ENCODE measurements at regions not wholly inside any gene's neighbourhood (a gene's known extent, or its start where the extent isn't known, plus 50 kb on each side); places are given as distances from the start of the nearest gene placed in this dataset.
"Not testable (repeated sequence)": the region's sequence is repeated elsewhere in the genome, so short reads cannot be mapped to it uniquely, and the experiment has no call there.

DNA sequence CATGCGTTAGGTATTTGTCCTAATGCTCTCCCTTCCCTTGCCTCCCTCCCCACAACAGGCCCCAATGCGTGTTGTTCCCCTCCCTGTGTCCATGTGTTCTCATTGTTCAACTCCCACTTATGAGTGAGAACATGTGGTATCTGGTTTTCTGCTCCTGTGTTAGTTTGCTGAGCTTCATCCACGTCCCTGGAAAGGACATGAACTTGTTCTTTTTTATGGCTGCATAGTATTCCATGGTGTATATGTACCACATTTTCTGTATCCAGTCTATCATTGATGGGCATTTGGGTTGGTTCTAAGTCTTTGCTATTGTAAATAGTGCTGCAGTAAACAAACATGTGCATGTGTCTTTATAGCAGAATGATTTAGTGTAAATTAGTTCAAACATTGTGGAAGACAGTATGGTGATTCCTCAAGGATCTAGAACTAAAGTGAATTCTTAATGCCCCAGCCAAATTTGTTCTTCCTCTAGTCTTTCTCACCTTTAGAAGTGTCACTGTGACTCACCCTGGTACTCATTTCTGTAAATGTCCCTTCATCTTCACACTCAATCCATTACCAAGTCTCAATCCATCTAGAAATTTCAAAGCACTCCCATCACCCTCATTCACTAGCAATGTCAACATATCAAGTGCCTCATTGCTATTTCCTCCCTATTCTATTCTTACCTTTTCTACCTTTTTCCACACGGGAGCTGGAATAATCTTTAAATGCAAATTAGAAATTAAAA, 123.9 kb downstream of the MREG start:
- H3K4me1 ChIP-seq (ENCODE audit: control insufficient read depth, insufficient read depth, low read length); H3K4me3 ChIP-seq (ENCODE audit: low read depth in 2 of 2, low read length in 2 of 2); H3K9me3 ChIP-seq (ENCODE audit: control insufficient read depth, insufficient read depth, low read depth, low read length); CTCF ChIA-PET; ATAC-seq; H3K27ac ChIP-seq (ENCODE audit: low read length); H3K27me3 ChIP-seq (ENCODE audit: control insufficient read depth, insufficient read depth, low read length); DNase-seq (ENCODE audit: low read depth, low spot score); POLR2A ChIA-PET; H3K36me3 ChIP-seq (ENCODE audit: control insufficient read depth, insufficient read depth, low read length); intact Hi-C loops (cut with micrococcal nuclease; ENCODE audit: unreplicated experiment); in situ Hi-C loops (cut with HindIII; ENCODE audit: low pct_unique_long_range_greater_than_20kb, low sequenced_read_pairs); BruUV-seq (replicated peaks): not testable (repeated sequence)

DNA sequence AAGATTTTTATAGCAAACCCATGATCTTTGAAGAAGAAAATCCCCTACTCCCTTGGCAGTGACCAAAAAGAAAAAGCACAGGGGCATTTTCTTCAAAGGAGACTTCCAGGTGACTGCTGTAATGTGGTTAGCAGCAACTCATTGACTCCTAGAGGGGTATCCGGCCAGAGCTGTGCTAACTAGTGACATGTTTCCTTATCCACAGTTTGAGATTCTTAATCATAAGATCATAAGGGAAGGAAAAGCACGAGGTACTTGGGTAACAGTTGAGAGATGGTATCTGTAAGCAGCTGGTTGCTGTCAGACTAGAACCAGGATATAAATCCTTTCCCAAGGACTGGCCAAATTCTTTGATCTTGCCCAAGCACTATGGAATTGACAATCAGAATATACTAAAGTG, 124.7 kb downstream of the MREG start:
- Histone ChIP-seq H3K27ac (ENCODE audit: low read length) (no peak overlapping the region), H3K27me3 (ENCODE audit: control insufficient read depth, insufficient read depth, low read length) (no peaks in the 10 kb centered on the region; the same call in 1 of the 2 replicates), H3K4me3 (ENCODE audit: low read depth in 2 of 2, low read length in 2 of 2) (no peak overlapping the region), H3K4me1 (ENCODE audit: control insufficient read depth, insufficient read depth, low read length) (no peaks in the 10 kb centered on the region), H3K36me3 (ENCODE audit: control insufficient read depth, insufficient read depth, low read length) (no peaks in the 10 kb centered on the region), H3K9me3 (ENCODE audit: control insufficient read depth, insufficient read depth, low read depth, low read length) (no peaks in the 10 kb centered on the region)
- in situ Hi-C loops (cut with HindIII; ENCODE audit: low pct_unique_long_range_greater_than_20kb, low sequenced_read_pairs) (no loop called here), intact Hi-C loops (cut with micrococcal nuclease; ENCODE audit: unreplicated experiment) (no loop called here)
- ATAC-seq (no peak), DNase-seq (ENCODE audit: low read depth, low spot score) (no peak)
- TF ChIP-seq TCF7L2 (IDR thresholded peaks at IDR 0.05; ENCODE audit: low read depth, low read length) (no peak), REST (IDR thresholded peaks at IDR 0.05; ENCODE audit: insufficient read depth in 1 of 2, low read depth in 2 of 2, low read length in 1 of 2) (no peak), SIN3A (IDR thresholded peaks at IDR 0.05; ENCODE audit: borderline replicate concordance, insufficient read depth, low read depth, low read length) (no peak), POLR2AphosphoS5 (IDR thresholded peaks at IDR 0.05; ENCODE audit: low read depth, low read length) (no peak), CTCF (IDR thresholded peaks at IDR 0.05) (no peak)
- POLR2A ChIA-PET, result no interaction called here
- BruUV-seq (replicated peaks), result no TSS peak
- CTCF ChIA-PET, result no interaction called here

DNA sequence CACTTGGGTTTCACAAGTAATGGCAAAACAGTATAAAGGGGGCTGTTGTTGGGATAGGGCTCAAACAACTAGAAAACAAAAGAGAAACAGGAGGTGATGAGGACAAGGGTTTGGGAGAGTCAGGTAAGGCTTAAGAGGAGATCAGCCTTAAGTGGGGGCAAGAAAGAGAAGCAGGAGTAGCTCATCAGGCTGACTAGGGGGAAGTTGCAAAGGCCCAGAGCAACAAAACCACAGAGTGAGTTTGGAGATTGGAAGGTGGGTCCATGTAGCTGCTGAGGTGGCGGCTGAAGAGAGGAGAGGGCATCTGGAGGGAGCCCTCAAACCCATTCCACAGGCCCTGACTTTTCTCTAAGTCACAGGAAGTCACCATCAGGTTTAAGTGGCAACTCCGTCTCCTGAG, 126.0 kb downstream of the MREG start:
- no peaks in the 10 kb centered on the region for H3K36me3 ChIP-seq (ENCODE audit: control insufficient read depth, insufficient read depth, low read length)
- ChIA-PET CTCF (no interaction called here), POLR2A (no interaction called here)
- TF ChIP-seq SIN3A (IDR thresholded peaks at IDR 0.05; ENCODE audit: borderline replicate concordance, insufficient read depth, low read depth, low read length), result no peak
- no peak for TF ChIP-seq TCF7L2 (IDR thresholded peaks at IDR 0.05; ENCODE audit: low read depth, low read length)
- no peak for TF ChIP-seq CTCF (IDR thresholded peaks at IDR 0.05)
- no peak for TF ChIP-seq POLR2AphosphoS5 (IDR thresholded peaks at IDR 0.05; ENCODE audit: low read depth, low read length)
- no peak for TF ChIP-seq REST (IDR thresholded peaks at IDR 0.05; ENCODE audit: insufficient read depth in 1 of 2, low read depth in 2 of 2, low read length in 1 of 2)
- H3K4me3 ChIP-seq (ENCODE audit: low read depth in 2 of 2, low read length in 2 of 2), result no peak overlapping the region
- in situ Hi-C loops (cut with HindIII; ENCODE audit: low pct_unique_long_range_greater_than_20kb, low sequenced_read_pairs), result no loop called here
- no peak for DNase-seq (ENCODE audit: low read depth, low spot score)
- H3K27ac ChIP-seq (ENCODE audit: low read length), result no peak overlapping the region
- intact Hi-C loops (cut with micrococcal nuclease; ENCODE audit: unreplicated experiment), result no loop called here
- H3K27me3 ChIP-seq (ENCODE audit: control insufficient read depth, insufficient read depth, low read length), result no peaks in the 10 kb centered on the region; the same call in 1 of the 2 replicates
- no peaks in the 10 kb centered on the region for H3K4me1 ChIP-seq (ENCODE audit: control insufficient read depth, insufficient read depth, low read length)
- no TSS peak for BruUV-seq (replicated peaks)
- no peaks in the 10 kb centered on the region for H3K9me3 ChIP-seq (ENCODE audit: control insufficient read depth, insufficient read depth, low read depth, low read length)
- ATAC-seq, result no peak
